ENCODE measurements at regions not wholly inside any gene's neighbourhood (a gene's known extent, or its start where the extent isn't known, plus 50 kb on each side); places are given as distances from the start of the nearest gene placed in this dataset.

DNA sequence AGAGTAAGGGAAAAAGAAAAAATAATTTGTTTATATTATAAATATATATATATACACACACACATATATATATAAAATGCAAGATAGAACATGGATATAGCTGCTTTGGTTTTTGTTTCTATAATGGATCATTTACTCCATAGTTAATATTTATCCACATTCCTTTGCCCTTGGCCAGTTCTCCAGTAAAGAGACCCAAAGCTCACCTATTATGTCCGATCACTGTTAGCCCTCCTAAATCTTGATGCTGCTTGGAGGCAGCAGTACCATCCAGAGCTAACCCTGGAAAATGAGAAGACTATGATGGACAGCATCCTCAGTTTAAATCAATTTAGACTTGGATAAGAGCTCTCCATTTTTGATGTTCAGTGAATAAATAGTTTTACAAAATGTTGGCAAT, 407.7 kb downstream of the PLPP3 start:
- no peak for DNase-seq
- TF ChIP-seq, protein P1, sequence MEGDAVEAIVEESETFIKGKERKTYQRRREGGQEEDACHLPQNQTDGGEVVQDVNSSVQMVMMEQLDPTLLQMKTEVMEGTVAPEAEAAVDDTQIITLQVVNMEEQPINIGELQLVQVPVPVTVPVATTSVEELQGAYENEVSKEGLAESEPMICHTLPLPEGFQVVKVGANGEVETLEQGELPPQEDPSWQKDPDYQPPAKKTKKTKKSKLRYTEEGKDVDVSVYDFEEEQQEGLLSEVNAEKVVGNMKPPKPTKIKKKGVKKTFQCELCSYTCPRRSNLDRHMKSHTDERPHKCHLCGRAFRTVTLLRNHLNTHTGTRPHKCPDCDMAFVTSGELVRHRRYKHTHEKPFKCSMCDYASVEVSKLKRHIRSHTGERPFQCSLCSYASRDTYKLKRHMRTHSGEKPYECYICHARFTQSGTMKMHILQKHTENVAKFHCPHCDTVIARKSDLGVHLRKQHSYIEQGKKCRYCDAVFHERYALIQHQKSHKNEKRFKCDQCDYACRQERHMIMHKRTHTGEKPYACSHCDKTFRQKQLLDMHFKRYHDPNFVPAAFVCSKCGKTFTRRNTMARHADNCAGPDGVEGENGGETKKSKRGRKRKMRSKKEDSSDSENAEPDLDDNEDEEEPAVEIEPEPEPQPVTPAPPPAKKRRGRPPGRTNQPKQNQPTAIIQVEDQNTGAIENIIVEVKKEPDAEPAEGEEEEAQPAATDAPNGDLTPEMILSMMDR (IDR thresholded peaks at IDR 0.05), result no peak
- Mint-ChIP-seq H3K27me3 (ENCODE audit: insufficient read depth) (no peaks in the 10 kb centered on the region; the same call in 1 of the 2 replicates), H3K36me3 (ENCODE audit: low read depth) (no peaks in the 10 kb centered on the region), H3K4me3 (no peak overlapping the region), H3K4me1 (ENCODE audit: low read depth) (no peaks in the 10 kb centered on the region), H3K9me3 (no peaks in the 10 kb centered on the region; the same call in 1 of the 2 replicates), H3K27ac (no peak overlapping the region)

GRCh38 chr1:56170784-56171320, 408.5 kb downstream of the PLPP3 start:
- Mint-ChIP-seq H3K27me3 (ENCODE audit: insufficient read depth) (no peaks in the 10 kb centered on the region; the same call in none of the 2 replicates), H3K27ac (no peak overlapping the region), H3K4me3 (no peak overlapping the region), H3K9me3 (peaks cover 5% of the 10 kb centered on the region), H3K4me1 (ENCODE audit: low read depth) (no peaks in the 10 kb centered on the region), H3K36me3 (ENCODE audit: low read depth) (no peaks in the 10 kb centered on the region)
- TF ChIP-seq, protein P1 (IDR thresholded peaks at IDR 0.05), result no peak
- no peak for DNase-seq

DNA sequence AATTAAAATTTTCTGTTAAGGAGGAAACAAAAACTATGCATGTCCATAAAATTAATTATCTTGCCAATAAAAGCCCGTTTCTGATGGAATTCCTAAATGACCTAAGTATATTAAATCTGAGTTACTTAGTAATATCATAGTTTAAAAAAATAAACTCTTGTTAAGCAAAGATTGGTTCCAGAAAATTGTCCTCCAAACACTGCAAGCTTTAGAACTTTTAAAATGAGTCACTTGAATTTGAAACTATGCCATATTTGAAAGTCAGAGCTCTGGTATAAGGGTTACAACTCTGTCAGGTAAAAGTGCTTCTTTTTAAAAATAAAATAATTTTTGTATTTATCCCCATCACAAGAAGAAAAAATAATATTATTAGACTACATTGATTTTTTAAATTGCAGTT, 409.5 kb downstream of the PLPP3 start:
- no peak overlapping the region for H3K27ac Mint-ChIP-seq
- no peaks in the 10 kb centered on the region; the same call in none of the 2 replicates for H3K27me3 Mint-ChIP-seq (ENCODE audit: insufficient read depth)
- no peak overlapping the region for H3K4me3 Mint-ChIP-seq
- no peaks in the 10 kb centered on the region for H3K4me1 Mint-ChIP-seq (ENCODE audit: low read depth)
- DNase-seq, result no peak
- peaks cover 7% of the 10 kb centered on the region for H3K9me3 Mint-ChIP-seq
- H3K36me3 Mint-ChIP-seq (ENCODE audit: low read depth), result no peaks in the 10 kb centered on the region
- TF ChIP-seq, protein P1 (IDR thresholded peaks at IDR 0.05), result no peak

DNA sequence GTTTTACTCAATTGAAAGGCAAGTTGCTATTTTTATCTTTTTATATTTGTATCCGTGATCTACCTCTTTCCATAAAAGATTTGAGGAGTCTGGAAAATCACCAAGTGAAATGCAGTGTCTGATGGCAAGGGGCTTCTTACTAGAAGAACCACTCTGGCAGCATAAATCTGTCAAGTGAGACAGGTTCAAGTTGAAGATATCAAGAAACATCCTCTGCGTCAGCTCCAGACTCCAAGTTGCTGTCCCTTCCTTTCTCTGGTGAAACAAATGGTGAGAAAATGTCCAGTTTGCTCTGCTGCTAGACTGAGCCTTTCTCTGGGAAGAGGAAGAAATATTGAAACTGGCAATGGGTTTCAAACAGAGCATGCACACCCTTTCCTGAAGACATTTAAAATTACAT, 411.2 kb downstream of the PLPP3 start:
- Mint-ChIP-seq H3K4me3 (no peak overlapping the region), H3K4me1 (ENCODE audit: low read depth) (no peaks in the 10 kb centered on the region), H3K27ac (no peak overlapping the region)

GRCh38 chr1:56167596-56167995, 411.8 kb downstream of the PLPP3 start:
- TF ChIP-seq, protein P1 (IDR thresholded peaks at IDR 0.05), result no peak
- Mint-ChIP-seq H3K36me3 (ENCODE audit: low read depth) (no peaks in the 10 kb centered on the region), H3K4me1 (ENCODE audit: low read depth) (no peaks in the 10 kb centered on the region)

More for the DNA sequence above, 411.2 kb downstream of the PLPP3 start:
- TF ChIP-seq, protein P1 (IDR thresholded peaks at IDR 0.05), result no peak
- Mint-ChIP-seq H3K27me3 (ENCODE audit: insufficient read depth) (no peaks in the 10 kb centered on the region; the same call in none of the 2 replicates), H3K36me3 (ENCODE audit: low read depth) (no peaks in the 10 kb centered on the region), H3K9me3 (peaks cover 8% of the 10 kb centered on the region)
- no peak for DNase-seq

More at GRCh38 chr1:56167596-56167995, 411.8 kb downstream of the PLPP3 start:
- Mint-ChIP-seq H3K4me3 (no peak overlapping the region), H3K27ac (no peak overlapping the region), H3K27me3 (ENCODE audit: insufficient read depth) (no peaks in the 10 kb centered on the region; the same call in none of the 2 replicates), H3K9me3 (peaks cover 8% of the 10 kb centered on the region)
- DNase-seq, result no peak
